ENCODE measurements at regions not wholly inside any gene's neighbourhood (a gene's known extent, or its start where the extent isn't known, plus 50 kb on each side); places are given as distances from the start of the nearest gene placed in this dataset.

DNA sequence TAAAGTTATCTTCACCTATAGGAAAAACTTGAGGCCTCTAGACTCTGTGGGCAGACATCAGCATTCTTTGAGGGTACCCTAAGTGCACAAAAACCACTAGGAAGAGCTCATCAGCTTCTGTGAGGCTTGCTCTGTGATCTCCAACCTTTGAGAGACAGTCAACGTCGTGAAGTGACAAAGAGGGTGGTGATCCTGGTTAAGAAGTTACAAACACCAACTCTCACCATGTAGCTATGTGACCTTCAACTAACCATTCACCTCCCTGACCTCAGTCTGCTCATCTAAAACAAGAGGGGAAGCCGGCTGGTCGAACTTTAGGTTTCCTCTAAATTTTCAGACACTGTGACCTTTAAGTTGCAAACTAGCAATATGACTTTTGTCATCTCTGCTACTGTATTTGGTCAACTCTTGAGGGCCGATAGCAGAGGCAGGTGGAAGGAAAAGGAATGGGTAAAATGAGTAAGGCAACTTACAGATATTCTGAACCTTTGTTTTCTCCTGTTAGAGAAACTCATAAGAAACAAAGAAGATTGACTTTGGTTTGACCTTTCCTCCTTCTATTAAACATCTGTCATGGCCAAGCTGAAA, 103.2 kb upstream of the PARP11 start:
- CTCF ChIA-PET, result no interaction called here
- POLR2A ChIA-PET, result no interaction called here
- H3K27ac ChIP-seq (ENCODE audit: low read depth, low read length), result no peak overlapping the region
- peaks cover 2% of the 10 kb centered on the region for H3K27me3 ChIP-seq (ENCODE audit: control insufficient read depth, insufficient read depth, low read length)
- TF ChIP-seq, protein P1, sequence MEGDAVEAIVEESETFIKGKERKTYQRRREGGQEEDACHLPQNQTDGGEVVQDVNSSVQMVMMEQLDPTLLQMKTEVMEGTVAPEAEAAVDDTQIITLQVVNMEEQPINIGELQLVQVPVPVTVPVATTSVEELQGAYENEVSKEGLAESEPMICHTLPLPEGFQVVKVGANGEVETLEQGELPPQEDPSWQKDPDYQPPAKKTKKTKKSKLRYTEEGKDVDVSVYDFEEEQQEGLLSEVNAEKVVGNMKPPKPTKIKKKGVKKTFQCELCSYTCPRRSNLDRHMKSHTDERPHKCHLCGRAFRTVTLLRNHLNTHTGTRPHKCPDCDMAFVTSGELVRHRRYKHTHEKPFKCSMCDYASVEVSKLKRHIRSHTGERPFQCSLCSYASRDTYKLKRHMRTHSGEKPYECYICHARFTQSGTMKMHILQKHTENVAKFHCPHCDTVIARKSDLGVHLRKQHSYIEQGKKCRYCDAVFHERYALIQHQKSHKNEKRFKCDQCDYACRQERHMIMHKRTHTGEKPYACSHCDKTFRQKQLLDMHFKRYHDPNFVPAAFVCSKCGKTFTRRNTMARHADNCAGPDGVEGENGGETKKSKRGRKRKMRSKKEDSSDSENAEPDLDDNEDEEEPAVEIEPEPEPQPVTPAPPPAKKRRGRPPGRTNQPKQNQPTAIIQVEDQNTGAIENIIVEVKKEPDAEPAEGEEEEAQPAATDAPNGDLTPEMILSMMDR (IDR thresholded peaks at IDR 0.05; ENCODE audit: low read depth, low read length), result no peak
- DNase-seq (ENCODE audit: low read depth, low spot score), result no peak
- no peak overlapping the region for H3K4me3 ChIP-seq (ENCODE audit: low read depth, low read length)
- H3K9me3 ChIP-seq (ENCODE audit: control insufficient read depth, insufficient read depth, low read length), result no peaks in the 10 kb centered on the region

DNA sequence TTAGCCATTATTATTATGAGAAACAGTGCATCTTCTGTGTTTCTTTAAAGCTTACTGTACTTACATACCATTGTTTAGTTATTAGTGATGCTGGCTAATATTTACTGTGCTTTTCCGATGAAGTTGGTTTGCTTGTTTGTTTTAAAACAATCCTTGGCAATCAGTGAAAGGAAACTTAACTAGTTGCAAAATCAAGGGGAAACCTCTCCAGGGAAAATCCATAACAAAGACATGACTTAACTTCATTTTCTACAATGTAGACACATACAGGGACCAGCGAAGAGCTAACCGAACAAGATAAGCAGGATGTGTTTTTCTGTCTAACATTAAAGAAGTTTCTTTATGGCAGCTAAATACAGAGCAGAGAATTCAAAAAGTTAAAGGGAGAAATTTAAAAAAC, 102.5 kb upstream of the PARP11 start:
- TF ChIP-seq, protein P1 (IDR thresholded peaks at IDR 0.05; ENCODE audit: low read depth, low read length), result no peak
- Histone ChIP-seq H3K27ac (ENCODE audit: low read depth, low read length) (no peak overlapping the region), H3K9me3 (ENCODE audit: control insufficient read depth, insufficient read depth, low read length) (no peaks in the 10 kb centered on the region), H3K4me3 (ENCODE audit: low read depth, low read length) (no peak overlapping the region), H3K27me3 (ENCODE audit: control insufficient read depth, insufficient read depth, low read length) (peaks cover 2% of the 10 kb centered on the region)
- no peak for DNase-seq (ENCODE audit: low read depth, low spot score)
- POLR2A ChIA-PET, result no interaction called here
- CTCF ChIA-PET, result no interaction called here

DNA sequence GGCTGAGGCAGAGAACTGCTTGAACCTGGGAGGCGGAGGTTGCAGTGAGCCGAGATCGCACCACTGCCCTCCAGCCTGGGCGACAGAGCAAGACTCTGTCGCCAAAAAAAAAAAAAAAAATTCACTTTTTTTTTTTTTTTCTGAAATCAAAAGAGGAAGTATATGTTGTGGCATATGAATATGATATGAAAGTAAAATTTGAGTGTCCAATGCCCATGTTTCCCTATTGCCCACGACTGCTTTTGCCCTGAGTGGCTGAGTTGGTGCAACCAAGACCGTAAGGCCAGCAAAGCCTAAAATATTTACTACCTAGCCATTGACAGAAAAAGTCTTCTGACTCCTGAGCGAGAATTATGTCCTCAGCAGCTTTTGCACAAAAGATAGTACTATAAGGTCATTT, 101.7 kb upstream of the PARP11 start:
- POLR2A ChIA-PET, result no interaction called here
- H3K27me3 ChIP-seq (ENCODE audit: control insufficient read depth, insufficient read depth, low read length), result peaks cover 2% of the 10 kb centered on the region
- TF ChIP-seq, protein P1 (IDR thresholded peaks at IDR 0.05; ENCODE audit: low read depth, low read length), result no peak
- H3K27ac ChIP-seq (ENCODE audit: low read depth, low read length), result no peak overlapping the region
- H3K9me3 ChIP-seq (ENCODE audit: control insufficient read depth, insufficient read depth, low read length), result no peaks in the 10 kb centered on the region
- DNase-seq (ENCODE audit: low read depth, low spot score), result no peak
- CTCF ChIA-PET, result interaction anchor here (0.7 kb wide), 1 partner anchor 23 kb away, joined by 4 read pairs; no protein-coding TSS in a partner anchor
- H3K4me3 ChIP-seq (ENCODE audit: low read depth, low read length), result no peak overlapping the region

GRCh38 chr12:3973973-3974644, 100.9 kb upstream of the PARP11 start:
- TF ChIP-seq, protein P1 (IDR thresholded peaks at IDR 0.05; ENCODE audit: low read depth, low read length), result no peak
- ChIA-PET POLR2A (no interaction called here), CTCF (interaction anchor here (0.7 kb wide), 1 partner anchor 24 kb away, joined by 4 read pairs; no protein-coding TSS in a partner anchor)
- H3K27ac ChIP-seq (ENCODE audit: low read depth, low read length), result no peak overlapping the region
- no peak overlapping the region for H3K4me3 ChIP-seq (ENCODE audit: low read depth, low read length)
- no peaks in the 10 kb centered on the region for H3K9me3 ChIP-seq (ENCODE audit: control insufficient read depth, insufficient read depth, low read length)
- H3K27me3 ChIP-seq (ENCODE audit: control insufficient read depth, insufficient read depth, low read length), result peaks cover 2% of the 10 kb centered on the region
- DNase-seq (ENCODE audit: low read depth, low spot score), result no peak

- POLR2A ChIA-PET, result no interaction called here
- CTCF ChIA-PET, result no interaction called here
- Histone ChIP-seq H3K27me3 (ENCODE audit: control insufficient read depth, insufficient read depth, low read length) (peaks cover 2% of the 10 kb centered on the region), H3K27ac (ENCODE audit: low read depth, low read length) (no peak overlapping the region), H3K4me3 (ENCODE audit: low read depth, low read length) (no peak overlapping the region), H3K9me3 (ENCODE audit: control insufficient read depth, insufficient read depth, low read length) (no peaks in the 10 kb centered on the region)
- no peak for DNase-seq (ENCODE audit: low read depth, low spot score)
- TF ChIP-seq, protein P1 (IDR thresholded peaks at IDR 0.05; ENCODE audit: low read depth, low read length), result no peak
Measured at GRCh38 chr12:3973269-3973884, 100.2 kb upstream of the PARP11 start.

Data from AG04450 (cell line).